DMS 273 treated with DMSO at 0.1 percent for 48 hours (cell line): ENCODE measurements at regions not wholly inside any gene's neighbourhood (a gene's known extent, or its start where the extent isn't known, plus 50 kb on each side); places are given as distances from the start of the nearest gene placed in this dataset.

Experiments used
- DNase-seq: peaks from one replicate; lab custom pipeline; 2025; lab: John Stamatoyannopoulos, UW

- no peak for DNase-seq
Observed at GRCh38 chr14:65250162-65250495, 147.8 kb upstream of the MAX start.

- DNase-seq: no peak
Observed at GRCh38 chr14:65251213-65251612, 148.9 kb upstream of the MAX start.

- DNase-seq: no peak
Observed at GRCh38 chr14:65252482-65253255, 150.4 kb upstream of the MAX start.

GRCh38 chr14:65255029-65255545 is 152.8 kb upstream of the MAX start:
- no peak for DNase-seq

DNA sequence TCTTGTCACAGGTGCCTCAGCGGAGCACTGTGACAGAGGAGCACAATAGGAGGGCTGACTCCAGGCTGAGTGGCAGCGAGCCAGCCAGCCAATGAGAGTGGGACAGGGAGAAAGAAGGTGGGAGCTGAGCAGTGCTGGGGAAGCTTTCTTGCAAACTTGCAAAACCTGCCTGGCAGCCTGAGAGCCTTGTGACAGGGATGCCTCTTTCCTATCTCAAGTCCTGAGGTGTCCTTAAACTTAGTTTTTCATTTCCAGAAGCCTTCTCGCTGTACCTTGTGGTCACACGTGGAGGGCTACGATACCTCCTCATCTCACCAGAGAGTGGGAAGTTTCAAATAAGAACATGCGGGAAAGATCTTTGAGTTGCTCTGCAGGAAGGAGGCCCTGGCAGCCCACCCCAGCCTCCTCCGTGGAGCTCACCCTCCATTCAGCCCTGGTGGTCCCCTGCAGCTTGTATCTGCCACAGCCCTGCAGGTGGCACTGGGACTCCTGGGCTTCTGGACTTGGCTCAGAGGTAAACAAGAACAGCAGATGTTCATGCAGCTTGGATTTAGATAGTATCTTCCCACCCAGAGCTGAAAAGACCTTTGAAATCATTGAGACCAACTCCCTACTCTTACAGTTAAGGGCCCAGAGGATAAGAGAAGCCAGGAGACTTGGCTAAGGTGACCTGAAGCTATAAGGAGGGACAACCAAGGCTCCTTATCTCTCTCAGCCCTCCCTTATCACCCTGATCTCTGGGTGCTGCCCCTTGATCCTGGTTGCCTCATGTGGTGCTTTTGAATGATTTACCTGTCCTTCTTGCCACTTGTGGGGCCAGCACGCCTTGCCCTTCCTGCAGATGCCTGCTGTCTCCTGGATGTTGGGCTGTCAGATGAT is 153.5 kb upstream of the MAX start:
- peak; percentile 75 for DNase-seq

DNA sequence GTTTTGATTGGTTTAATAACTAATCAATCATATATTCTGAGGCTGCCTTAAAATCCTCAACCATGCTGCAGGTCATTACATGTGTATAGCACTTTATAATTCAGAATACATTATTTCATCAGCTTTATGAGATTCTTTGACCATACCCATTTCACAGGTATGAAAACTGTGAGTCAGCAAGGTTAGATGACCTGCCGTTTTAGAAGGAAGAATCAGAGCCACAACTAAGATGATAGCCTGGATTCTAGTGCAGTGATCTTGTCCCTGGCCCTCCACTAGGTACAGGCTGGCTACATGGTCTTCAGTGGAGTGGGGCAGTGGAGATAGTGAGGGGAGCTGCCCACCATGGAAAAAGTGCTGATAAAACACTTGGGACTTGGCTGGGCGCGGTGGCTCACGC is 154.4 kb upstream of the MAX start:
- DNase-seq: no peak

DNA sequence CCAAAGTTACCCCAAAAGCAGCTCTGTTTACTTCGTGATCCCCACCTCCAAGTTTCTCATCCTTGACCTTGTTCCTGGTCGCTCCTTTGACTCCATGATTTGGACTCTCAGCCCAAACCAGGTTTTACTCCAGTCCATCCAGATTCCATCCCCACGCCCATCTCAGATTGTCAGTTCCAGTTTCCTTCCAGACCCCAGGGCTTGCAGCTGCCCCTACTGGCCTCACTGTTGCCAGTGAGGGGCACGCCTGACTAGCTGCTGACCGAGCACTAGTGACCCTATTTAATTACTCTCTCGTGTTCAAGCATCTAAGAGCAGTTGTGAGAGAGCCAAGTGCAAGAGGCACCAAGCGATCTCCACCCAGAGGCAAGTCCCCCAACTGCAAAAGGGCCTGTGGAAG is 155.1 kb upstream of the FUT8 start:
- no peak for DNase-seq

GRCh38 chr14:65258391-65258790 is 154.1 kb upstream of the FUT8 start:
- no peak for DNase-seq

- no peak for DNase-seq
Observed at GRCh38 chr14:65259000-65259399, 153.5 kb upstream of the FUT8 start.

DNA sequence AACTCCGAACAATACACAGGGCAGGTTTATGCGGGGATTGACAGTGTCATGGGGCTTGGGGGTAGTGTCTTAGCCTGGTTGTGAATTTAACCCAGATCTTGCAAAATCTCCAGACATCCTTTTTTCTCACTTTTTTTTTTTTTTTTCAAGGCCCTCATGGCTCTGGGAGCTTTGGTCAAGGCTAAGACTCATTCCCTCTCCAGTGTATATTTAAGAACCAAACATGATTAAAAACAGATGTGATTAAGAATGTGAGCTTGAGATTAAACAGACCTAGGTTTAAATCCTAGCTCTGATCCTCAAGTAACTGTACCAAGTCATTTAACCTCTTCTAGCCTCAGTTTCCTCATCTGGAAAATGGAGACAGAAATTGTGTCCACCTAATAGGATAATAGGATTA is 151.7 kb upstream of the FUT8 start:
- no peak for DNase-seq

- no peak for DNase-seq
Observed at GRCh38 chr14:65261425-65261920, 151.1 kb upstream of the FUT8 start.

DNA sequence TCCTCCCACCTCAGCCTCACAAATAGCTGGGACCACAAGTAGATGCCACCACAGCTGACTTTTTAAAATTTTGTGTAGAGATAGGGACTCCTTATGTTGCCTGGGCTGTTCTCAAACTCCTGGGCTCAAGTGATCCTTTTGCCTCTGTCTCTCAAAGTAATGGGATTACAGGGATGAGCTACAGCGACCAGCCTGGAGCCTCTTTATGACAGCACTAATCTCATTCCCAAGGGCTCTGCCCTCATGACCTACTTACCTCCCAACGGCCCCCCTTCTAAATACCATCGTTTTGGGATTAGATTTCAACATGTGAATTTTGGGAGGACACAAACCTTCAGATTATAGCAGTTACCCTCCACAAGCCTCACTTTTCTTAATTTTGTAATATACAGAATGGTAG is 150.6 kb upstream of the FUT8 start:
- no peak for DNase-seq

DNA sequence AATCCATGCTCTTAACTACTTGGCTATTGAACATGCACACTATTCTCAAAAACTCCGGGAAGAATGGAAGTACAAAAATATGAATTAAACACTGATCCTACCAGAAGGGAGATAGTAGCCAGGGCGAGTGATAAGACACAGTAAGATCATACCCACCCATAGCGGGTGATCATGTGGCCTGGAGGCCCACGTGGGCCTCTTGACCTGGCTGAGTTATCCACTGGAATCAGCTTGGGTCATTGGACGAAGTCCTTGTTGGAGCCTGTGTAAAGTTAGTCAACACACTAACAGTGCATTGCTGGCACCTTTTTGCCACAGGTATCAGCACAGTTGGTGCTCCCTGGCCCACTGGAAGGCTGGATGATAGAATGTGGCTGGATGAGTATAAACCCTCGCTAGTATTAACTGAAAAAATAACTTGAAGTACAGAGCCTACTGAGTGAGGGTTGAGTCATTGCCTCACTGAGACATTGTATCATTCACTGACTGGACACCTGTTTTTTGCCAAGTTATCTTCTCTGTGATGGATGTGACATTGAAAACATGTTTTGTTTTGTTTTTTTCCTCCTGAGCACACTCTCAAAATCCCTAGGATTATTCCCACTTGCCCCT is 149.2 kb upstream of the FUT8 start:
- DNase-seq: no peak

DNA sequence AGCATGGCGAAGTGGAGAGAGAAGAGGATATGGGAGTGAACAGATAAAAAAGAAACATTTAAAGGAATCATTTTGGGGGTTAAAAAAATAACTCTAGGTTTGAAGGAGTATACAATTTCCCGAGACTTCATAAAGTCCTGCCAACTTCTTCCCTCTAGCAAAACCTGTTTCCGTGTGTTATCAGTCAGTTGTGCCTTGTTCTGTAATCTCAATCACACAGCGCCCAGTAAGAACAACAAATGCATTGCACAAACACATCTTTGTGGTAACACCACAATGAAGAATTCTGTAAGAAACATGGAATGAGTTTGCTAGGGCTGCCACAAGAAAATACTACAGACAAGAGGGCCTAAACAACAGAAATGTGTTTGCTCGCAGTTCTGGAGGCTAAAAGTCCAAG is 144.7 kb upstream of the FUT8 start:
- DNase-seq: no peak

- no peak for DNase-seq
Observed at GRCh38 chr14:65268594-65268993, 143.9 kb upstream of the FUT8 start.

DNA sequence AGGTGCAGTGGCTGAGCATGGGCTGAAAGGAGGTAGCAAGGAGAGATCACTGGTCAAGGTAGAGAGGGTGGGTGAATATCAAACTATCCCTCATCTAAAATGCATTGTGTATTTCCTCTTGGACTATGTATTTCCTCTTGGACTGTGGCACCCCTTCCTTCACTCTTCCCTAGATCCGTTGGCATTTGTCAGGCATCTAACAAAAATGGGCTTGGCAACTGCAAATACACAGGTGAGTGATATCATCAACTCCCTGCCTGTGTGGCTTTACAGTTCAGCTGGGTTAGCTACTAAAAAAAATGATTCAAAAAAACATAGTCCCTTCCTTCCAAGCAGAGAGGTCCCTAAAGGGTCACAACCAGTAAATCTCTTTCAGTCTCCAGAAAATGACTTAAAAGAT is 142.8 kb upstream of the FUT8 start:
- no peak for DNase-seq

DNA sequence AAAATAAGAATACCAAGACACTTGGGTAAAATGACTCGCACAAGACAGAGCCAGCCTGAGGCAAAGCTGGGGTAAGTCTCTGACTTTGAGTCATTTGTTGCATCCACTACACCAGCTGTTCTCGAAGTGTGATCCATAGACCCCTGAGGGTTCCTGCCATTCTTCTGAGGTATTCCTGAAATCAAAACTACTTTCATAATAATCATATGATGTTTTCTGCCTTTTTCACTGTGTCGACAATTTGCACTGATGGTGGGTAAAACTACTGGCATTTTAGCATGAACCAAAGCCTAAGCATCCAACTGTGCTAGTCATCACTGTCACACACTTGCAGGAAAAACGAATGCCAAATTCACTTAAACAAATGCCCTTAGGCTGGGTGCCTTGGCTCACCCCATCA is 135.5 kb upstream of the FUT8 start:
- DNase-seq: no peak

GRCh38 chr14:65277580-65278270 is 134.8 kb upstream of the FUT8 start:
- DNase-seq: no peak

- DNase-seq: no peak
Observed at GRCh38 chr14:65278589-65278988, 133.9 kb upstream of the FUT8 start.

DNA sequence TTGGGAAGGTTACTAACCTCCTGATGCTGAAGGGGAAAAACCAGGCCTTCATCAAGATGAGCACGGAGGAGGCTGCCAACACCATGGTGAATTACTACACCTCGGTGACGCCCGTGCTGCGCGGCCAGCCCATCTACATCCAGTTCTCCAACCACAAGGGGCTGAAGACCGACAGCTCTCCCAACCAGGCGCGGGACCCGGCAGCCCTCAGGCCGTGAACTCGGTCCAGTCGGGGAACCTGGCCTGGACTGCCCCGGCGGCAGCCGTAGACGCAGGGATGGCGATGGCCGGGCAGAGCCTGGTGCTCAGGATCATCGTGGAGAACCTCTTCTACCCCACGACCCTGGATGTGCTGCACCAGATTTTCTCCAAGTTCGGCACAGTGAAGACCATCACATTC is 133.0 kb upstream of the FUT8 start:
- no peak for DNase-seq

- no peak for DNase-seq
Observed at GRCh38 chr14:65279958-65280357, 132.6 kb upstream of the FUT8 start.

- no peak for DNase-seq
Observed at GRCh38 chr14:65280653-65281052, 131.9 kb upstream of the FUT8 start.
